ENCODE measurements at regions not wholly inside any gene's neighbourhood (a gene's known extent, or its start where the extent isn't known, plus 50 kb on each side); places are given as distances from the start of the nearest gene placed in this dataset.

GRCh38 chr3:192993411-192993810 is 75.8 kb upstream of the MB21D2 start:
- TF ChIP-seq CTCF (IDR thresholded peaks at IDR 0.05) (no peak), EP300 (IDR thresholded peaks at IDR 0.05) (no peak), POLR2AphosphoS5 (IDR thresholded peaks at IDR 0.05) (no peak), POLR2A (IDR thresholded peaks at IDR 0.05) (no peak)
